ENCODE measurements at regions not wholly inside any gene's neighbourhood (a gene's known extent, or its start where the extent isn't known, plus 50 kb on each side); places are given as distances from the start of the nearest gene placed in this dataset.

GRCh38 chr7:81114633-81115032, 195.8 kb upstream of the SEMA3C start:
- WGBS, 2 donors (ENCODE audit: extremely low coverage in 2 of 2, insufficient read length in 2 of 2, insufficient replicate concordance in 1 of 2) = no CpG with 5 or more reads among the region's 1 CpG
- Histone ChIP-seq H4K8ac (ENCODE audit: low read depth, low read length) (no peak overlapping the region), H3K27ac (replicated peaks; ENCODE audit: low read length) (no peak overlapping the region), H2BK120ac (ENCODE audit: low read depth, low read length) (no peak overlapping the region), H2AK5ac (ENCODE audit: low read depth, low read length) (no peak overlapping the region), H3K4me2 (ENCODE audit: insufficient read depth, low read length, poor library complexity, severe bottlenecking) (no peak overlapping the region), H3K36me3 (replicated peaks in 1 of 2; ENCODE audit: control insufficient read depth in 2 of 2, insufficient read depth in 2 of 2, low read length in 2 of 2) (no peaks in the 10 kb centered on the region), H3K4ac (ENCODE audit: low read length) (no peak overlapping the region), H3K4me1 (ENCODE audit: control insufficient read depth in 2 of 2, insufficient read depth in 1 of 2, low read depth in 1 of 2, low read length in 2 of 2) (peaks cover 0 to 14% of the 10 kb centered on the region in 2 donors), H3K4me3 (ENCODE audit: low read length in 2 of 2) (no peak overlapping the region), H3K9ac (ENCODE audit: low read depth, low read length, poor library complexity) (no peak overlapping the region), H3K14ac (ENCODE audit: low read length) (no peak overlapping the region), H2BK12ac (ENCODE audit: low read length) (no peak overlapping the region), H2AFZ (ENCODE audit: low read length) (no peak overlapping the region), H2BK15ac (ENCODE audit: low read length) (no peak overlapping the region), H3K27me3 (ENCODE audit: control insufficient read depth in 3 of 3, insufficient read depth in 3 of 3, low read depth in 1 of 3, low read length in 3 of 3) (no peaks in the 10 kb centered on the region), H3K23ac (ENCODE audit: low read depth, low read length, poor library complexity) (no peak overlapping the region), H3K79me1 (ENCODE audit: low read depth, low read length) (no peaks in the 10 kb centered on the region), H4K91ac (ENCODE audit: low read depth, low read length, poor library complexity) (no peak overlapping the region), H3K9me3 (replicated peaks in 1 of 2; ENCODE audit: control insufficient read depth in 2 of 2, insufficient read depth in 1 of 2, low read depth in 1 of 2, low read length in 2 of 2) (peaks cover 0 to 10% of the 10 kb centered on the region in 2 donors), H3K18ac (ENCODE audit: low read length) (no peak overlapping the region), H2BK5ac (ENCODE audit: low read length) (no peak overlapping the region)
- DNase-seq (ENCODE audit: low spot score) = no peak

- no peak overlapping the region for H2BK15ac ChIP-seq (ENCODE audit: low read length)
- H3K14ac ChIP-seq (ENCODE audit: low read length) = no peak overlapping the region
- no peaks in the 10 kb centered on the region for H3K27me3 ChIP-seq (ENCODE audit: control insufficient read depth in 3 of 3, insufficient read depth in 3 of 3, low read depth in 1 of 3, low read length in 3 of 3)
- H2BK120ac ChIP-seq (ENCODE audit: low read depth, low read length) = no peak overlapping the region
- no peak overlapping the region for H3K4me3 ChIP-seq (ENCODE audit: low read length in 2 of 2)
- H3K27ac ChIP-seq (replicated peaks; ENCODE audit: low read length) = no peak overlapping the region
- no peak overlapping the region for H3K9ac ChIP-seq (ENCODE audit: low read depth, low read length, poor library complexity)
- H4K8ac ChIP-seq (ENCODE audit: low read depth, low read length) = no peak overlapping the region
- no peak overlapping the region for H2AK5ac ChIP-seq (ENCODE audit: low read depth, low read length)
- no peak overlapping the region for H3K23ac ChIP-seq (ENCODE audit: low read depth, low read length, poor library complexity)
- no peak overlapping the region for H2BK5ac ChIP-seq (ENCODE audit: low read length)
- H3K4me2 ChIP-seq (ENCODE audit: insufficient read depth, low read length, poor library complexity, severe bottlenecking) = no peak overlapping the region
- peaks cover 0 to 14% of the 10 kb centered on the region in 2 donors for H3K4me1 ChIP-seq (ENCODE audit: control insufficient read depth in 2 of 2, insufficient read depth in 1 of 2, low read depth in 1 of 2, low read length in 2 of 2)
- no peak overlapping the region for H3K4ac ChIP-seq (ENCODE audit: low read length)
- H3K79me1 ChIP-seq (ENCODE audit: low read depth, low read length) = no peaks in the 10 kb centered on the region
- no peak overlapping the region for H2BK12ac ChIP-seq (ENCODE audit: low read length)
- no CpG with 5 or more reads among the region's 1 CpG for WGBS, 2 donors (ENCODE audit: extremely low coverage in 2 of 2, insufficient read length in 2 of 2, insufficient replicate concordance in 1 of 2)
- H3K36me3 ChIP-seq (replicated peaks in 1 of 2; ENCODE audit: control insufficient read depth in 2 of 2, insufficient read depth in 2 of 2, low read length in 2 of 2) = no peaks in the 10 kb centered on the region
- H3K18ac ChIP-seq (ENCODE audit: low read length) = no peak overlapping the region
- H4K91ac ChIP-seq (ENCODE audit: low read depth, low read length, poor library complexity) = no peak overlapping the region
- H3K9me3 ChIP-seq (replicated peaks in 1 of 2; ENCODE audit: control insufficient read depth in 2 of 2, insufficient read depth in 1 of 2, low read depth in 1 of 2, low read length in 2 of 2) = no peaks in the 10 kb centered on the region
- no peak for DNase-seq (ENCODE audit: low spot score)
- peak overlapping the region; percentile 40 for H2AFZ ChIP-seq (ENCODE audit: low read length)
Observed at GRCh38 chr7:81112731-81113130, 193.9 kb upstream of the SEMA3C start.

GRCh38 chr7:81111781-81112540, 193.1 kb upstream of the SEMA3C start:
- Histone ChIP-seq H4K8ac (ENCODE audit: low read depth, low read length) (no peak overlapping the region), H3K27ac (replicated peaks; ENCODE audit: low read length) (no peak overlapping the region), H2AFZ (ENCODE audit: low read length) (peak overlapping the region; percentile 88), H3K4me3 (ENCODE audit: low read length in 2 of 2) (peak overlapping the region in 1 of 2 donors; percentile 24), H4K91ac (ENCODE audit: low read depth, low read length, poor library complexity) (no peak overlapping the region), H2BK12ac (ENCODE audit: low read length) (no peak overlapping the region), H3K36me3 (replicated peaks in 1 of 2; ENCODE audit: control insufficient read depth in 2 of 2, insufficient read depth in 2 of 2, low read length in 2 of 2) (no peaks in the 10 kb centered on the region), H3K9ac (ENCODE audit: low read depth, low read length, poor library complexity) (no peak overlapping the region), H2AK5ac (ENCODE audit: low read depth, low read length) (no peak overlapping the region), H3K27me3 (ENCODE audit: control insufficient read depth in 3 of 3, insufficient read depth in 3 of 3, low read depth in 1 of 3, low read length in 3 of 3) (no peaks in the 10 kb centered on the region), H2BK5ac (ENCODE audit: low read length) (no peak overlapping the region), H3K18ac (ENCODE audit: low read length) (no peak overlapping the region), H3K4ac (ENCODE audit: low read length) (no peak overlapping the region), H3K23ac (ENCODE audit: low read depth, low read length, poor library complexity) (no peak overlapping the region), H3K9me3 (replicated peaks in 1 of 2; ENCODE audit: control insufficient read depth in 2 of 2, insufficient read depth in 1 of 2, low read depth in 1 of 2, low read length in 2 of 2) (no peaks in the 10 kb centered on the region), H3K4me1 (ENCODE audit: control insufficient read depth in 2 of 2, insufficient read depth in 1 of 2, low read depth in 1 of 2, low read length in 2 of 2) (peaks cover 0 to 14% of the 10 kb centered on the region in 2 donors), H3K14ac (ENCODE audit: low read length) (no peak overlapping the region), H3K4me2 (ENCODE audit: insufficient read depth, low read length, poor library complexity, severe bottlenecking) (no peak overlapping the region), H2BK15ac (ENCODE audit: low read length) (no peak overlapping the region), H3K79me1 (ENCODE audit: low read depth, low read length) (no peaks in the 10 kb centered on the region), H2BK120ac (ENCODE audit: low read depth, low read length) (no peak overlapping the region)
- DNase-seq (ENCODE audit: low spot score) = no peak
- no CpG with 5 or more reads among the region's 11 CpGs for WGBS, 2 donors (ENCODE audit: extremely low coverage in 2 of 2, insufficient read length in 2 of 2, insufficient replicate concordance in 1 of 2)

GRCh38 chr7:81111358-81111757, 192.5 kb upstream of the SEMA3C start:
- H4K91ac ChIP-seq (ENCODE audit: low read depth, low read length, poor library complexity) = no peak overlapping the region
- no peak overlapping the region for H4K8ac ChIP-seq (ENCODE audit: low read depth, low read length)
- no CpG with 5 or more reads among the region's 1 CpG for WGBS, 2 donors (ENCODE audit: extremely low coverage in 2 of 2, insufficient read length in 2 of 2, insufficient replicate concordance in 1 of 2)
- no peak overlapping the region for H3K4me3 ChIP-seq (ENCODE audit: low read length in 2 of 2)
- no peak overlapping the region for H3K18ac ChIP-seq (ENCODE audit: low read length)
- H3K79me1 ChIP-seq (ENCODE audit: low read depth, low read length) = no peaks in the 10 kb centered on the region
- no peak for DNase-seq (ENCODE audit: low spot score)
- H2BK120ac ChIP-seq (ENCODE audit: low read depth, low read length) = no peak overlapping the region
- H2AFZ ChIP-seq (ENCODE audit: low read length) = peak overlapping the region; percentile 88
- no peak overlapping the region for H2AK5ac ChIP-seq (ENCODE audit: low read depth, low read length)
- H3K36me3 ChIP-seq (replicated peaks in 1 of 2; ENCODE audit: control insufficient read depth in 2 of 2, insufficient read depth in 2 of 2, low read length in 2 of 2) = no peaks in the 10 kb centered on the region
- no peak overlapping the region for H3K4me2 ChIP-seq (ENCODE audit: insufficient read depth, low read length, poor library complexity, severe bottlenecking)
- no peak overlapping the region for H3K23ac ChIP-seq (ENCODE audit: low read depth, low read length, poor library complexity)
- H2BK15ac ChIP-seq (ENCODE audit: low read length) = no peak overlapping the region
- H3K27me3 ChIP-seq (ENCODE audit: control insufficient read depth in 3 of 3, insufficient read depth in 3 of 3, low read depth in 1 of 3, low read length in 3 of 3) = no peaks in the 10 kb centered on the region
- H2BK5ac ChIP-seq (ENCODE audit: low read length) = no peak overlapping the region
- no peak overlapping the region for H3K27ac ChIP-seq (replicated peaks; ENCODE audit: low read length)
- no peaks in the 10 kb centered on the region for H3K9me3 ChIP-seq (replicated peaks in 1 of 2; ENCODE audit: control insufficient read depth in 2 of 2, insufficient read depth in 1 of 2, low read depth in 1 of 2, low read length in 2 of 2)
- H3K4ac ChIP-seq (ENCODE audit: low read length) = no peak overlapping the region
- H3K14ac ChIP-seq (ENCODE audit: low read length) = no peak overlapping the region
- no peak overlapping the region for H3K9ac ChIP-seq (ENCODE audit: low read depth, low read length, poor library complexity)
- peaks cover 0 to 14% of the 10 kb centered on the region in 2 donors for H3K4me1 ChIP-seq (ENCODE audit: control insufficient read depth in 2 of 2, insufficient read depth in 1 of 2, low read depth in 1 of 2, low read length in 2 of 2)
- no peak overlapping the region for H2BK12ac ChIP-seq (ENCODE audit: low read length)

All from neuronal stem cell (in vitro differentiated cells).